H1 (cell line): ENCODE measurements at regions not wholly inside any gene's neighbourhood (a gene's known extent, or its start where the extent isn't known, plus 50 kb on each side); places are given as distances from the start of the nearest gene placed in this dataset.

Source experiments
- BCL11A ChIP-seq, 2 experiments: IDR thresholded peaks; one replicate each; pipeline ENCODE4 v1.6.1; 2011; ENCODE audit warnings: low read depth in 2 of 2, low read length in 2 of 2, mild to moderate bottlenecking in 2 of 2
- EZH2 ChIP-seq: fragments of 200-600 bp; sonication (generic); IDR thresholded peaks from 2 replicates; pipeline ENCODE4 v1.7.1; 2012; ENCODE audit warnings: low read depth, mild to moderate bottlenecking, moderate library complexity, low read length, inconsistent platforms; ENCODE audit not compliant: severe bottlenecking
- POLR2A ChIP-seq, 2 experiments: IDR thresholded peaks; 1 replicate in 1 of 2; 2 replicates in 1 of 2; pipeline ENCODE4 v1.6.1; 2011; ENCODE audit warnings: low read depth in 2 of 2, low read length in 2 of 2, mild to moderate bottlenecking in 2 of 2; ENCODE audit errors: control extremely low read depth in 1 of 2
- POLR2AphosphoS5 ChIP-seq: IDR thresholded peaks from 2 replicates; pipeline ENCODE4 v1.6.1; 2011; ENCODE audit warnings: low read depth, low read length
- RAD21 ChIP-seq, 2 experiments: IDR thresholded peaks in 1 of 2; conservative IDR thresholded peaks in 1 of 2; 2 replicates each; pipeline ENCODE4 v1.6.1; 2011; ENCODE audit warnings: low read depth in 2 of 2, low read length in 2 of 2, improper control_type of control experiment in 1 of 2, inconsistent platforms in 1 of 2, mild to moderate bottlenecking in 1 of 2, moderate library complexity in 1 of 2
- SIX5 ChIP-seq: IDR thresholded peaks from 2 replicates; pipeline ENCODE4 v1.6.1; 2011; ENCODE audit warnings: mild to moderate bottlenecking, low read depth, low read length
- SP1 ChIP-seq: IDR thresholded peaks from 2 replicates; pipeline ENCODE4 v1.6.1; 2011; ENCODE audit warnings: low read depth, low read length
- TEAD4 ChIP-seq: IDR thresholded peaks from 2 replicates; pipeline ENCODE4 v1.6.1; 2012; ENCODE audit warnings: low read depth, low read length, inconsistent platforms, mixed read lengths
- USF2 ChIP-seq: IDR thresholded peaks from 2 replicates; pipeline ENCODE4 v1.6.1; 2011; ENCODE audit warnings: low read length, improper control_type of control experiment
- TF ChIP-seq, protein P1 (sequence below), 3 experiments: IDR thresholded peaks; 1 replicate in 2 of 3; 2 replicates in 1 of 3; pipeline versions ENCODE4 v1.5.1 to v1.6.1; 2011; ENCODE audit warnings: low read length in 3 of 3, mild to moderate bottlenecking in 3 of 3, inconsistent platforms in 2 of 3, low read depth in 1 of 3, moderate library complexity in 1 of 3; ENCODE audit not compliant: insufficient read depth in 1 of 3; ENCODE audit errors: control extremely low read depth in 1 of 3

DNA sequence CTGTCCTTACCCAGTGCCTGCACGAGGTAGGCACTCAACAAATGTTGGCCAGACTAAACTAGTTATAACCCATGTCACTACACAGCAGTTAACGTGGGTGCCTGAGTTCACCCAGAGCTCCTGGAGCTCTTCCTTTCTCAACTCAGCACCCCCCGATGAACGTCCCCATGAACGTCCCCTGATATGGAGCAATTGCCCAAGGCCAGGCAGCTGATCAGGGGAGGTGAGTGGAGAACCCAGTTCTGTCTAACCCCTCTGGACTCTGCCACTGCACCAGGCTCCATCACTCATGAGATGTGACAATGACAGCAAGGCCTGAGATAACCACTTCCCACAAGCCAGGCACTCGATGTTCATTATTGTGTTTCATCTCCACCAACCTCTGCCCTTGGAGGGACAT is 199.0 kb downstream of the BCL11B start:
- TF ChIP-seq POLR2A (IDR thresholded peaks at IDR 0.05; ENCODE audit: control extremely low read depth in 1 of 2, low read depth in 2 of 2, low read length in 2 of 2): no peak
- TF ChIP-seq SP1: no peak
- TF ChIP-seq, protein P1, sequence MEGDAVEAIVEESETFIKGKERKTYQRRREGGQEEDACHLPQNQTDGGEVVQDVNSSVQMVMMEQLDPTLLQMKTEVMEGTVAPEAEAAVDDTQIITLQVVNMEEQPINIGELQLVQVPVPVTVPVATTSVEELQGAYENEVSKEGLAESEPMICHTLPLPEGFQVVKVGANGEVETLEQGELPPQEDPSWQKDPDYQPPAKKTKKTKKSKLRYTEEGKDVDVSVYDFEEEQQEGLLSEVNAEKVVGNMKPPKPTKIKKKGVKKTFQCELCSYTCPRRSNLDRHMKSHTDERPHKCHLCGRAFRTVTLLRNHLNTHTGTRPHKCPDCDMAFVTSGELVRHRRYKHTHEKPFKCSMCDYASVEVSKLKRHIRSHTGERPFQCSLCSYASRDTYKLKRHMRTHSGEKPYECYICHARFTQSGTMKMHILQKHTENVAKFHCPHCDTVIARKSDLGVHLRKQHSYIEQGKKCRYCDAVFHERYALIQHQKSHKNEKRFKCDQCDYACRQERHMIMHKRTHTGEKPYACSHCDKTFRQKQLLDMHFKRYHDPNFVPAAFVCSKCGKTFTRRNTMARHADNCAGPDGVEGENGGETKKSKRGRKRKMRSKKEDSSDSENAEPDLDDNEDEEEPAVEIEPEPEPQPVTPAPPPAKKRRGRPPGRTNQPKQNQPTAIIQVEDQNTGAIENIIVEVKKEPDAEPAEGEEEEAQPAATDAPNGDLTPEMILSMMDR (IDR thresholded peaks at IDR 0.05; ENCODE audit: control extremely low read depth in 1 of 3, insufficient read depth in 1 of 3, low read depth in 1 of 3, low read length in 3 of 3): no peak
- no peak for TF ChIP-seq EZH2
- no peak for TF ChIP-seq RAD21 (IDR thresholded peaks at IDR 0.05 in 1 of 2, conservative IDR thresholded peaks at IDR 0.05 in 1 of 2; ENCODE audit: low read depth in 2 of 2, low read length in 2 of 2)
- TF ChIP-seq SIX5: no peak
- TF ChIP-seq TEAD4: no peak
- no peak for TF ChIP-seq BCL11A (IDR thresholded peaks at IDR 0.05; ENCODE audit: low read depth in 2 of 2, low read length in 2 of 2)
- no peak for TF ChIP-seq POLR2AphosphoS5
- TF ChIP-seq USF2: no peak
